Esophagus squamous epithelium (tissue), 4 donors: ENCODE measurements at regions not wholly inside any gene's neighbourhood (a gene's known extent, or its start where the extent isn't known, plus 50 kb on each side); places are given as distances from the start of the nearest gene placed in this dataset.

Experiments used
- CTCF ChIP-seq, 6 experiments: fragments of 450-650 bp in 4 of 6; fragments of 200-600 bp in 2 of 6; sonication (generic) in 2 of 6; IDR thresholded peaks; one replicate each; pipeline ENCODE4 v1.5.1; 2016 to 2019; ENCODE audit warnings: antibody characterized with exemption in 6 of 6, mild to moderate bottlenecking in 4 of 6, moderate library complexity in 4 of 6
- POLR2A ChIP-seq, 4 donors: fragments of 450-650 bp; IDR thresholded peaks; one replicate each; pipeline ENCODE4 v1.6.1; 2017; ENCODE audit warnings: antibody characterized with exemption in 4 of 4, mild to moderate bottlenecking in 4 of 4, moderate library complexity in 3 of 4

GRCh38 chr2:172673056-172673683 is 62.5 kb upstream of the RAPGEF4 start:
- no peak for TF ChIP-seq POLR2A (IDR thresholded peaks at IDR 0.05)
- TF ChIP-seq CTCF (IDR thresholded peaks at IDR 0.05), result no peak
